ENCODE measurements at regions not wholly inside any gene's neighbourhood (a gene's known extent, or its start where the extent isn't known, plus 50 kb on each side); places are given as distances from the start of the nearest gene placed in this dataset.

GRCh38 chrX:17922303-17922702 is 61.2 kb upstream of the RAI2 start:
- DNase-seq = no peak

GRCh38 chrX:17919896-17920446 is 58.9 kb upstream of the RAI2 start:
- no peak for DNase-seq

- DNase-seq = no peak
These were observed 57.0 kb upstream of the RAI2 start for GRCh38 chrX:17917945-17918577.

GRCh38 chrX:17913801-17914200 is 52.7 kb upstream of the RAI2 start:
- no peak for DNase-seq
